NOMO-1 (cell line): ENCODE measurements at regions not wholly inside any gene's neighbourhood (a gene's known extent, or its start where the extent isn't known, plus 50 kb on each side); places are given as distances from the start of the nearest gene placed in this dataset.
"Not testable (repeated sequence)": the region's sequence is repeated elsewhere in the genome, so short reads cannot be mapped to it uniquely, and the experiment has no call there.

ENCODE experiments used
- DNase-seq, 2 experiments: peaks; one replicate each; lab custom pipeline; 2025; ENCODE audit not compliant: unreplicated experiment in 2 of 2; lab: John Stamatoyannopoulos, UW

- DNase-seq = no peak
Observed at GRCh38 chr11:114802878-114803277, 124.6 kb downstream of the NXPE2 start.

GRCh38 chr11:114805431-114805830 lies 127.1 kb downstream of the NXPE2 start:
- DNase-seq = not testable (repeated sequence)

GRCh38 chr11:114811971-114812370 lies 133.6 kb downstream of the NXPE2 start:
- DNase-seq = no peak

GRCh38 chr11:114812733-114813132 lies 134.4 kb downstream of the NXPE2 start:
- DNase-seq = no peak

- no peak for DNase-seq
Observed at GRCh38 chr11:114813189-114813718, 134.9 kb downstream of the NXPE2 start.

- DNase-seq = no peak
Observed at GRCh38 chr11:114815176-114815575, 136.8 kb downstream of the NXPE2 start.

GRCh38 chr11:114815761-114816160 lies 137.4 kb downstream of the NXPE2 start:
- no peak for DNase-seq

- no peak for DNase-seq
Observed at GRCh38 chr11:114816791-114817190, 138.5 kb downstream of the NXPE2 start.

- DNase-seq = no peak
Observed at GRCh38 chr11:114818382-114818781, 140.1 kb downstream of the NXPE2 start.

GRCh38 chr11:114819028-114819427 lies 140.7 kb downstream of the NXPE2 start:
- DNase-seq = no peak

- no peak for DNase-seq
Observed at GRCh38 chr11:114820621-114821020, 142.3 kb downstream of the NXPE2 start.

- no peak for DNase-seq
Observed at GRCh38 chr11:114821621-114822412, 143.5 kb downstream of the NXPE2 start.

GRCh38 chr11:114826910-114827442 lies 148.6 kb downstream of the NXPE2 start:
- no peak for DNase-seq

GRCh38 chr11:114827736-114828135 lies 149.4 kb downstream of the NXPE2 start:
- DNase-seq = no peak

- no peak for DNase-seq
Observed at GRCh38 chr11:114832532-114833125, 154.3 kb downstream of the NXPE2 start.

GRCh38 chr11:114836161-114836560 lies 157.8 kb downstream of the NXPE2 start:
- DNase-seq = no peak

- no peak for DNase-seq
Observed at GRCh38 chr11:114844896-114845295, 166.6 kb downstream of the NXPE2 start.

GRCh38 chr11:114845766-114846415 lies 167.6 kb downstream of the NXPE2 start:
- no peak for DNase-seq

GRCh38 chr11:114846416-114846791 lies 168.1 kb downstream of the NXPE2 start:
- DNase-seq = no peak

- no peak for DNase-seq
Observed at GRCh38 chr11:114847306-114847975, 169.1 kb downstream of the NXPE2 start.

GRCh38 chr11:114848027-114848426 lies 169.7 kb downstream of the NXPE2 start:
- DNase-seq = no peak
